ENCODE measurements at regions not wholly inside any gene's neighbourhood (a gene's known extent, or its start where the extent isn't known, plus 50 kb on each side); places are given as distances from the start of the nearest gene placed in this dataset.
A peak's percentile ranks its signal among the peaks of the same experiment; 100 is the strongest.

DNA sequence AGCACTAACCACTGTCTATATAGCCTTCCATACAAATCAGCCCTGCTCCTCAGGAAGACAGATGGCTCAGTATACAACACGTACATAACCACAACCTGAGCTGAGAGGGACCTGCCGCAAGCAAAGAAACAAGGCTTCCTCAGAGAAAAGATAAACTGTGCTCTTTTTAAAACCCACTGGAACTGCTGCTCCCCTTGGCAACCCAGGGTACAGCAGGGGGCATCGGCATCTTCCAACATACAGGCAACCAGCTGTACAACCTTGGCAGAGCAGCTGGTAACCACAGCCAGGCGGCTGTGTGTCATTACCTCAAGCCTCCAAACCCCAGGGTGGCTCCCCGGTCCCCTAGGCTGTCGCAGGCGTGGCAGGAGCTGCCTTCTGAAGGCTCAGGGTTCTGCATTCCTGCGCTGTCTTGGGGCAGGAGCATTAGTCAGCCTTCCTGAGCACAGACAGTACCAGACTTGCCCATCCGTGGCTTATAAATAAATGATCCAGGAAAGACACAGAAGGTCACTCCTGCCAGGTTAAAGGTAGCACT, 249.5 kb downstream of the ADGRG6 start:
- no peak overlapping the region for H3K4me3 ChIP-seq (replicated peaks in 1 of 2; ENCODE audit: low read depth in 2 of 2, low read length in 2 of 2)
- DNase-seq (ENCODE audit: low read depth in 2 of 2): peak in 1 of 2 donors; percentile 21
- TF ChIP-seq, protein P1, sequence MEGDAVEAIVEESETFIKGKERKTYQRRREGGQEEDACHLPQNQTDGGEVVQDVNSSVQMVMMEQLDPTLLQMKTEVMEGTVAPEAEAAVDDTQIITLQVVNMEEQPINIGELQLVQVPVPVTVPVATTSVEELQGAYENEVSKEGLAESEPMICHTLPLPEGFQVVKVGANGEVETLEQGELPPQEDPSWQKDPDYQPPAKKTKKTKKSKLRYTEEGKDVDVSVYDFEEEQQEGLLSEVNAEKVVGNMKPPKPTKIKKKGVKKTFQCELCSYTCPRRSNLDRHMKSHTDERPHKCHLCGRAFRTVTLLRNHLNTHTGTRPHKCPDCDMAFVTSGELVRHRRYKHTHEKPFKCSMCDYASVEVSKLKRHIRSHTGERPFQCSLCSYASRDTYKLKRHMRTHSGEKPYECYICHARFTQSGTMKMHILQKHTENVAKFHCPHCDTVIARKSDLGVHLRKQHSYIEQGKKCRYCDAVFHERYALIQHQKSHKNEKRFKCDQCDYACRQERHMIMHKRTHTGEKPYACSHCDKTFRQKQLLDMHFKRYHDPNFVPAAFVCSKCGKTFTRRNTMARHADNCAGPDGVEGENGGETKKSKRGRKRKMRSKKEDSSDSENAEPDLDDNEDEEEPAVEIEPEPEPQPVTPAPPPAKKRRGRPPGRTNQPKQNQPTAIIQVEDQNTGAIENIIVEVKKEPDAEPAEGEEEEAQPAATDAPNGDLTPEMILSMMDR (IDR thresholded peaks at IDR 0.05; ENCODE audit: low read depth, low read length): peak; percentile 15

DNA sequence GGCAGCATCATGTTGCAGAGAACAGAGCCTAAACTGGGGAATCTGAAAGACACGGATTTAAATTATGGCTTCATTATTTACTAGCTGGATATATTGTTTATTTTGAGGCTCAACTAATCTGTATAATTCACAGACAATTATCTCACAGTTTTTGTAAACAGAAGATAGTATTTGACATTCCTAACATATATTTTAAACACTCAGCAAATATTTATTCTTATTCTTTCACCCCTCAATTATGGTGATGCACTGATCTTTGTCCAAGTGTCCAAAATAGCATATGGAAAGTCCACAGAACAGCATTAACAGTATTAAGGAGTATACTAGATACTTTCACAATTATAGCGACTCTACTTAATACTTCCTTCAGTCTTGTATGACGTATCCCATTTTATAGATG, 257.0 kb downstream of the ADGRG6 start:
- no peak for DNase-seq (ENCODE audit: low read depth in 2 of 2)
- TF ChIP-seq, protein P1 (IDR thresholded peaks at IDR 0.05; ENCODE audit: low read depth, low read length): no peak
- H3K4me3 ChIP-seq (replicated peaks in 1 of 2; ENCODE audit: low read depth in 2 of 2, low read length in 2 of 2): no peak overlapping the region

DNA sequence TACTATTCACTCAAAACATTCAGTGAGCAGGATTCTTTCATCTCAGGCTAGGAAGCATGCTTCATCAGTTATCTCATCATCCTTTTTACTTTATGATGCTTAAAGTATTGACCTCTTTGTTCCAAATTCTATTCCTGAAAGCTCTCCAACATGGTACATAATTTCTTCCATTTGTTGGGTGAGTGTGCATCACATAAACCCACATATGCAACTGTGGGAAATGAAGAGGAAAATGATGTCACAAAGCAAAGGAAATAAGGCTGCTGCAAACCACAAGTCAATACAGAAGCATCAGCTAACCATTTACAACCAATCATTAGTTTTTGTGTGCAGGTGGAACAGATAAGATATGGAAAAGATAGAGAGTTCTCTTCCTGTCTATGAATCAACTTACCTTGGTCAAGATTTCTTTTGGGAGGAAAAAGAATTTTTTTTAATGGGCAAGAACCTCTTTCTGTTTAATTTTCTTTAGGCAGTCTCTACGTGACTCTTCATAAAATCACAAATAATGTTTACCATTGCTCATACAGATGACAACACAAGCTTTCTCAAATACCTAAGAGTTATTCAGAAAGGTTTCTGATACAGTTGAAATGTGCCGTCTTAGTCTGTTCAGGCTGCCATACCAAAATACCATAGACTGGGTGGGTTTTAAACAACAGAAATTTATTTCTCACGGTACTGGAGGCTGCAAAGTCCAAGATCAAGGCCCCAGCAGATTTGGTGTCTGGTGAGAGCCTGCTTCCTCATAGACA, 259.9 kb downstream of the ADGRG6 start:
- DNase-seq (ENCODE audit: low read depth in 2 of 2): no peak
- TF ChIP-seq, protein P1 (IDR thresholded peaks at IDR 0.05; ENCODE audit: low read depth, low read length): no peak
- no peak overlapping the region for H3K4me3 ChIP-seq (replicated peaks in 1 of 2; ENCODE audit: low read depth in 2 of 2, low read length in 2 of 2)

DNA sequence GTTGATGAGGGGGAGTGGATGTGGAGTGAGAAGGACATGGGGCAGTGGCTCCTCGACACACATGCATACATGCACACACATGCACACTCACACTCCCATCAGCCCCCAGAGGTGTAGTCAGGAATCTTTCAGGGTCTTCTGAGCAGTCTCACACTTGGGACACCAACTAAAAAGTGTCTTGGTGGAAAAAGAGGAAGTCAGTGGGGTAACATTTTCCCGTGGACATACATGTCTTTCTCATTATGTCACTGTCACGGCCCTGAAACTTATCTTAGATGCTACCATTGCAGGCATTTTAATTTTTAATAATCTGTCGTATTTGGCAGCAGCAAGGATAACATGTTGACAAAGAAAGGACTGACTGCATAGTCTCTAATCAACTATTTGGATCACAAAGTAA, 261.1 kb downstream of the ADGRG6 start:
- TF ChIP-seq, protein P1 (IDR thresholded peaks at IDR 0.05; ENCODE audit: low read depth, low read length): no peak
- no peak for DNase-seq (ENCODE audit: low read depth in 2 of 2)
- H3K4me3 ChIP-seq (replicated peaks in 1 of 2; ENCODE audit: low read depth in 2 of 2, low read length in 2 of 2): no peak overlapping the region

DNA sequence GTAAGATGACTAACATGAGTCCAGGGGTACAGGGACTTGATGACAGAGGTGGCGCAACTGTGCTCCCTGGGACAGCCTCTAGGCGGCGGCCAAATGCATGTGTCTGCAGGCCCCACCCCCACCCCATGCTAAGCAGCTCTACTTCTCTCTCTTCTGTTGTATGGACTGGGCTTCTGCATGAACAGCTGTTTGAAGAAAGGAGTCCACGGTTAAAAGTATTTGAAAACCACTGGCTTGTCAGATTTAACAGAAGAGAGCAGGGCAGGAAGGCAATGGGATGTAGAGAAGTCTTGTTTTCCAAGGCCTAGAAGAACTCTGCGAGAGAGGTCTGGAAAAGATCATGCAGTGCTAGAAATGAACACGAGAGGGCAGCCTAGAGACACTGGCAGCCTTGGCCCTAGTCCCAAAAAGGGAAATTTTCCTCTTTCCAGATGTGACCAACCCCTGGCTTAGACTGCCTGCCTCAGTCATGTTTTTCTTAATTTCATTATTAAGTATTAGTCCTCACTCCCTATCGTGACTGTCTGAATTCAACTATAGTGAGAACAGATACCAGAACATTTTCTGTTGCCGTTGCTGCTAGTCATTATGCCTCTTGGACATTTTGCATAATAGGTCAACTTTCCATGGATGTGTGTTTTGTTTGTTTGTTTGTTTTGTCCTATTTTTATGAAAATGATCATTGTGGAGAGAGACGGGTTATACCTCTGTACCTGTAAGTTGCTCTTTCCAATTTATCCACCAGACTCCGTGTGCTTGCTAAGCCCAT, 265.0 kb downstream of the ADGRG6 start:
- TF ChIP-seq, protein P1 (IDR thresholded peaks at IDR 0.05; ENCODE audit: low read depth, low read length): peak; percentile 96
- DNase-seq (ENCODE audit: low read depth in 2 of 2): peak; percentile 64 to 78
- no peak overlapping the region for H3K4me3 ChIP-seq (replicated peaks in 1 of 2; ENCODE audit: low read depth in 2 of 2, low read length in 2 of 2)

DNA sequence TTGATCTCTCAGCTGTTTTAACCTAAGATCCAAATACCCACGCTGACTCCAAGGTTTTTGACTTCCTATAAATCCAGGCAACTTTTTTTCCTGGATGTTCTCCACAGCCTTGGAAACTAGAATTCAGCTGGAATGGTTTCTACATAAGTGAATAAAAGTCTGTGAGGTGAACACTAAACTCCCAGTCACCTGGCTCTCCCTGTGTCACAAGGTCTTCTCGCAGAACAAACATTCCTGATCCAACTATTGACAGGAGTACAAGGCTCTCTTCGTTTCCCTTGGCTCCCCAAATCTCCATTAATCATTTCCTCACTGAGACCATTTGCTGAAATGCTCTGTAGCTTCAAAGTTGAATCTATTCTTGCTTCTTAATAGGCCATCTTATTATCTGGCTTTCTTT, 265.7 kb downstream of the ADGRG6 start:
- DNase-seq (ENCODE audit: low read depth in 2 of 2): no peak
- TF ChIP-seq, protein P1 (IDR thresholded peaks at IDR 0.05; ENCODE audit: low read depth, low read length): no peak
- no peak overlapping the region for H3K4me3 ChIP-seq (replicated peaks in 1 of 2; ENCODE audit: low read depth in 2 of 2, low read length in 2 of 2)

Data from cardiac fibroblast (primary cell).